ENCODE measurements at regions not wholly inside any gene's neighbourhood (a gene's known extent, or its start where the extent isn't known, plus 50 kb on each side); places are given as distances from the start of the nearest gene placed in this dataset.

- Histone ChIP-seq H3K9ac (ENCODE audit: low read depth, low read length) (no peak overlapping the region), H3K27me3 (ENCODE audit: control insufficient read depth, insufficient read depth, low read length) (no peaks in the 10 kb centered on the region), H3K4me2 (ENCODE audit: low read length) (no peak overlapping the region), H3K4me3 (ENCODE audit: low read length) (no peak overlapping the region), H3K4me1 (ENCODE audit: control insufficient read depth, insufficient read depth, low read length) (peaks cover 3% of the 10 kb centered on the region), H3K9me3 (replicated peaks; ENCODE audit: low read length) (no peaks in the 10 kb centered on the region), H3K36me3 (ENCODE audit: insufficient read depth, low read length) (no peaks in the 10 kb centered on the region)
Measured at GRCh38 chr9:80285326-80285725, 713.6 kb downstream of the TLE4 start.

GRCh38 chr9:80282766-80283165 is 711.0 kb downstream of the TLE4 start:
- Histone ChIP-seq H3K4me3 (ENCODE audit: low read length) (no peak overlapping the region), H3K36me3 (ENCODE audit: insufficient read depth, low read length) (no peaks in the 10 kb centered on the region), H3K27me3 (ENCODE audit: control insufficient read depth, insufficient read depth, low read length) (no peaks in the 10 kb centered on the region), H3K4me1 (ENCODE audit: control insufficient read depth, insufficient read depth, low read length) (peaks cover 3% of the 10 kb centered on the region), H3K9me3 (replicated peaks; ENCODE audit: low read length) (no peaks in the 10 kb centered on the region), H3K4me2 (ENCODE audit: low read length) (no peak overlapping the region), H3K9ac (ENCODE audit: low read depth, low read length) (no peak overlapping the region)

- H3K36me3 ChIP-seq (ENCODE audit: insufficient read depth, low read length) = no peaks in the 10 kb centered on the region
- H3K4me2 ChIP-seq (ENCODE audit: low read length) = no peak overlapping the region
- H3K9ac ChIP-seq (ENCODE audit: low read depth, low read length) = no peak overlapping the region
- no peaks in the 10 kb centered on the region for H3K27me3 ChIP-seq (ENCODE audit: control insufficient read depth, insufficient read depth, low read length)
- no peaks in the 10 kb centered on the region for H3K4me1 ChIP-seq (ENCODE audit: control insufficient read depth, insufficient read depth, low read length)
- H3K4me3 ChIP-seq (ENCODE audit: low read length) = no peak overlapping the region
- no peaks in the 10 kb centered on the region for H3K9me3 ChIP-seq (replicated peaks; ENCODE audit: low read length)
Measured at GRCh38 chr9:80259079-80259478, 687.3 kb downstream of the TLE4 start.

- Histone ChIP-seq H3K36me3 (ENCODE audit: insufficient read depth, low read length) (no peaks in the 10 kb centered on the region), H3K4me2 (ENCODE audit: low read length) (no peak overlapping the region), H3K9me3 (replicated peaks; ENCODE audit: low read length) (no peaks in the 10 kb centered on the region), H3K4me3 (ENCODE audit: low read length) (no peak overlapping the region), H3K4me1 (ENCODE audit: control insufficient read depth, insufficient read depth, low read length) (no peaks in the 10 kb centered on the region), H3K27me3 (ENCODE audit: control insufficient read depth, insufficient read depth, low read length) (no peaks in the 10 kb centered on the region), H3K9ac (ENCODE audit: low read depth, low read length) (no peak overlapping the region)
Measured at GRCh38 chr9:80251778-80252177, 680.0 kb downstream of the TLE4 start.

- Histone ChIP-seq H3K9me3 (replicated peaks; ENCODE audit: low read length) (no peaks in the 10 kb centered on the region), H3K4me2 (ENCODE audit: low read length) (no peak overlapping the region), H3K4me1 (ENCODE audit: control insufficient read depth, insufficient read depth, low read length) (no peaks in the 10 kb centered on the region), H3K36me3 (ENCODE audit: insufficient read depth, low read length) (no peaks in the 10 kb centered on the region), H3K9ac (ENCODE audit: low read depth, low read length) (no peak overlapping the region), H3K4me3 (ENCODE audit: low read length) (no peak overlapping the region), H3K27me3 (ENCODE audit: control insufficient read depth, insufficient read depth, low read length) (no peaks in the 10 kb centered on the region)
Measured at GRCh38 chr9:80242022-80242421, 670.3 kb downstream of the TLE4 start.

- Histone ChIP-seq H3K36me3 (ENCODE audit: insufficient read depth, low read length) (no peaks in the 10 kb centered on the region), H3K4me3 (ENCODE audit: low read length) (no peak overlapping the region), H3K9ac (ENCODE audit: low read depth, low read length) (no peak overlapping the region), H3K9me3 (replicated peaks; ENCODE audit: low read length) (no peaks in the 10 kb centered on the region), H3K4me2 (ENCODE audit: low read length) (no peak overlapping the region), H3K4me1 (ENCODE audit: control insufficient read depth, insufficient read depth, low read length) (no peaks in the 10 kb centered on the region), H3K27me3 (ENCODE audit: control insufficient read depth, insufficient read depth, low read length) (no peaks in the 10 kb centered on the region)
Measured at GRCh38 chr9:80235752-80236151, 664.0 kb downstream of the TLE4 start.

- Histone ChIP-seq H3K9ac (ENCODE audit: low read depth, low read length) (no peak overlapping the region), H3K4me2 (ENCODE audit: low read length) (no peak overlapping the region), H3K9me3 (replicated peaks; ENCODE audit: low read length) (no peaks in the 10 kb centered on the region), H3K27me3 (ENCODE audit: control insufficient read depth, insufficient read depth, low read length) (no peaks in the 10 kb centered on the region), H3K4me3 (ENCODE audit: low read length) (no peak overlapping the region), H3K4me1 (ENCODE audit: control insufficient read depth, insufficient read depth, low read length) (no peaks in the 10 kb centered on the region), H3K36me3 (ENCODE audit: insufficient read depth, low read length) (no peaks in the 10 kb centered on the region)
Measured at GRCh38 chr9:80233906-80234305, 662.1 kb downstream of the TLE4 start.

GRCh38 chr9:80233102-80233843 is 661.5 kb downstream of the TLE4 start:
- Histone ChIP-seq H3K4me1 (ENCODE audit: control insufficient read depth, insufficient read depth, low read length) (no peaks in the 10 kb centered on the region), H3K4me2 (ENCODE audit: low read length) (no peak overlapping the region), H3K27me3 (ENCODE audit: control insufficient read depth, insufficient read depth, low read length) (no peaks in the 10 kb centered on the region), H3K9ac (ENCODE audit: low read depth, low read length) (no peak overlapping the region), H3K4me3 (ENCODE audit: low read length) (no peak overlapping the region), H3K36me3 (ENCODE audit: insufficient read depth, low read length) (no peaks in the 10 kb centered on the region), H3K9me3 (replicated peaks; ENCODE audit: low read length) (no peaks in the 10 kb centered on the region)

GRCh38 chr9:80231318-80232236 is 659.8 kb downstream of the TLE4 start:
- H3K4me2 ChIP-seq (ENCODE audit: low read length) = no peak overlapping the region
- H3K9ac ChIP-seq (ENCODE audit: low read depth, low read length) = no peak overlapping the region
- H3K4me1 ChIP-seq (ENCODE audit: control insufficient read depth, insufficient read depth, low read length) = no peaks in the 10 kb centered on the region
- no peak overlapping the region for H3K4me3 ChIP-seq (ENCODE audit: low read length)
- no peaks in the 10 kb centered on the region for H3K36me3 ChIP-seq (ENCODE audit: insufficient read depth, low read length)
- H3K27me3 ChIP-seq (ENCODE audit: control insufficient read depth, insufficient read depth, low read length) = no peaks in the 10 kb centered on the region
- no peaks in the 10 kb centered on the region for H3K9me3 ChIP-seq (replicated peaks; ENCODE audit: low read length)

GRCh38 chr9:80223897-80224296 is 652.1 kb downstream of the TLE4 start:
- Histone ChIP-seq H3K4me2 (ENCODE audit: low read length) (no peak overlapping the region), H3K27me3 (ENCODE audit: control insufficient read depth, insufficient read depth, low read length) (no peaks in the 10 kb centered on the region), H3K4me3 (ENCODE audit: low read length) (no peak overlapping the region), H3K36me3 (ENCODE audit: insufficient read depth, low read length) (no peaks in the 10 kb centered on the region), H3K9me3 (replicated peaks; ENCODE audit: low read length) (no peaks in the 10 kb centered on the region), H3K4me1 (ENCODE audit: control insufficient read depth, insufficient read depth, low read length) (no peaks in the 10 kb centered on the region), H3K9ac (ENCODE audit: low read depth, low read length) (no peak overlapping the region)

- no peaks in the 10 kb centered on the region for H3K4me1 ChIP-seq (ENCODE audit: control insufficient read depth, insufficient read depth, low read length)
- no peak overlapping the region for H3K4me2 ChIP-seq (ENCODE audit: low read length)
- H3K9me3 ChIP-seq (replicated peaks; ENCODE audit: low read length) = no peaks in the 10 kb centered on the region
- no peaks in the 10 kb centered on the region for H3K27me3 ChIP-seq (ENCODE audit: control insufficient read depth, insufficient read depth, low read length)
- H3K4me3 ChIP-seq (ENCODE audit: low read length) = no peak overlapping the region
- H3K36me3 ChIP-seq (ENCODE audit: insufficient read depth, low read length) = no peaks in the 10 kb centered on the region
- H3K9ac ChIP-seq (ENCODE audit: low read depth, low read length) = no peak overlapping the region
Measured at GRCh38 chr9:80222466-80223169, 650.9 kb downstream of the TLE4 start.
